CD4-positive, CD25-positive, alpha-beta regulatory T cell (primary cell): ENCODE measurements at regions not wholly inside any gene's neighbourhood (a gene's known extent, or its start where the extent isn't known, plus 50 kb on each side); places are given as distances from the start of the nearest gene placed in this dataset.

ENCODE experiments used
- ATAC-seq, 2 donors: fragments of 150-1000 bp; cut with Tn5 transposase; one replicate each; pipeline ENCODE4 v1.10.0; 2021; ENCODE audit warnings: low read depth in 2 of 2, moderate number of reproducible peaks in 2 of 2, moderate library complexity in 1 of 2
- DNase-seq, 3 donors: peaks; one replicate each; pipeline versions ENCODE4 v3.0.0 to v3.0.0-alpha.2; 2012 to 2022; ENCODE audit warnings: mixed read lengths in 1 of 3
- H3K27ac ChIP-seq: one replicate; pipeline ENCODE4 v1.7.0; 2013; ENCODE audit warnings: mild to moderate bottlenecking, low read length; ENCODE audit not compliant: insufficient read depth, poor library complexity, severe bottlenecking
- H3K27me3 ChIP-seq: one replicate; pipeline ENCODE4 v1.7.0; 2013; ENCODE audit warnings: low read length; ENCODE audit not compliant: control insufficient read depth, insufficient read depth
- H3K36me3 ChIP-seq: one replicate; pipeline ENCODE4 v1.7.0; 2013; ENCODE audit warnings: mild to moderate bottlenecking, low read length, moderate library complexity; ENCODE audit not compliant: control insufficient read depth, insufficient read depth
- H3K4me1 ChIP-seq: 2 replicates; pipeline ENCODE4 v1.7.0; 2013; ENCODE audit warnings: mild to moderate bottlenecking, low read length; ENCODE audit not compliant: insufficient read depth, control insufficient read depth, poor library complexity, severe bottlenecking
- H3K4me3 ChIP-seq: one replicate; pipeline ENCODE4 v1.7.0; 2013; ENCODE audit warnings: low read depth, mild to moderate bottlenecking, low read length, moderate library complexity
- H3K9me3 ChIP-seq, 2 experiments: 1 replicate in 1 of 2; 2 replicates in 1 of 2; pipeline ENCODE4 v1.7.0; 2013; ENCODE audit warnings: low read length in 2 of 2, mild to moderate bottlenecking in 1 of 2, moderate library complexity in 1 of 2; ENCODE audit not compliant: control insufficient read depth in 2 of 2
- H3K27ac Mint-ChIP-seq, 3 donors: one replicate each; pipeline ENCODE4 v1.8.0; 2020 to 2022; ENCODE audit warnings: mild to moderate bottlenecking in 3 of 3, mixed read lengths in 3 of 3, moderate library complexity in 2 of 3
- H3K27me3 Mint-ChIP-seq: one replicate; pipeline ENCODE4 v1.8.0; 2022; ENCODE audit warnings: mild to moderate bottlenecking, mixed read lengths
- H3K36me3 Mint-ChIP-seq: one replicate; pipeline ENCODE4 v1.8.0; 2020; ENCODE audit warnings: mixed read lengths
- H3K4me1 Mint-ChIP-seq, 4 donors: one replicate each; pipeline ENCODE4 v1.8.0; 2020 to 2022; ENCODE audit warnings: mixed read lengths in 4 of 4, mild to moderate bottlenecking in 1 of 4
- H3K4me3 Mint-ChIP-seq, 4 donors: one replicate each; pipeline ENCODE4 v1.8.0; 2020 to 2022; ENCODE audit warnings: mild to moderate bottlenecking in 4 of 4, mixed read lengths in 4 of 4, moderate library complexity in 3 of 4
- H3K9me3 Mint-ChIP-seq, 7 donors: one replicate each; pipeline ENCODE4 v1.8.0; 2020 to 2022; ENCODE audit warnings: mixed read lengths in 7 of 7, mild to moderate bottlenecking in 3 of 7, moderate library complexity in 2 of 7

GRCh38 chr2:120622159-120622869, 113.4 kb upstream of the GLI2 start:
- DNase-seq (no peak), ATAC-seq (no peak)
- H3K4me1 ChIP-seq: no peaks in the 10 kb centered on the region
- Mint-ChIP-seq H3K27me3 (peaks cover 1% of the 10 kb centered on the region), H3K36me3 (no peaks in the 10 kb centered on the region), H3K4me1 (no peaks in the 10 kb centered on the region), H3K9me3 (peaks cover 0 to 1% (median 0%) of the 10 kb centered on the region in 7 donors), H3K4me3 (no peak overlapping the region), H3K27ac (no peak overlapping the region)
- H3K36me3 ChIP-seq: no peaks in the 10 kb centered on the region
- H3K9me3 ChIP-seq: no peaks in the 10 kb centered on the region
- H3K4me3 ChIP-seq: no peak overlapping the region
- H3K27me3 ChIP-seq: no peaks in the 10 kb centered on the region
- H3K27ac ChIP-seq: no peak overlapping the region

- no peak for DNase-seq
- no peaks in the 10 kb centered on the region for H3K4me1 Mint-ChIP-seq
- no peaks in the 10 kb centered on the region for H3K4me1 ChIP-seq
- no peaks in the 10 kb centered on the region for H3K36me3 Mint-ChIP-seq
- H3K27me3 Mint-ChIP-seq: peaks cover 4% of the 10 kb centered on the region
- no peaks in the 10 kb centered on the region for H3K9me3 ChIP-seq
- no peak overlapping the region for H3K27ac Mint-ChIP-seq
- no peaks in the 10 kb centered on the region for H3K27me3 ChIP-seq
- H3K36me3 ChIP-seq: no peaks in the 10 kb centered on the region
- ATAC-seq: no peak
- H3K9me3 Mint-ChIP-seq: peaks cover 0 to 1% (median 0%) of the 10 kb centered on the region in 7 donors
- H3K4me3 ChIP-seq: no peak overlapping the region
- H3K4me3 Mint-ChIP-seq: no peak overlapping the region
- no peak overlapping the region for H3K27ac ChIP-seq
Measured at GRCh38 chr2:120622886-120623753, 112.5 kb upstream of the GLI2 start.

GRCh38 chr2:120624061-120624737, 111.5 kb upstream of the GLI2 start:
- H3K27ac ChIP-seq: no peak overlapping the region
- H3K9me3 Mint-ChIP-seq: peaks cover 0 to 1% (median 0%) of the 10 kb centered on the region in 7 donors
- H3K9me3 ChIP-seq: no peaks in the 10 kb centered on the region
- DNase-seq (no peak), ATAC-seq (no peak)
- H3K27me3 Mint-ChIP-seq: peaks cover 4% of the 10 kb centered on the region
- H3K4me1 Mint-ChIP-seq: no peaks in the 10 kb centered on the region
- no peak overlapping the region for H3K27ac Mint-ChIP-seq
- H3K36me3 Mint-ChIP-seq: no peaks in the 10 kb centered on the region
- H3K4me1 ChIP-seq: no peaks in the 10 kb centered on the region
- H3K36me3 ChIP-seq: no peaks in the 10 kb centered on the region
- no peak overlapping the region for H3K4me3 Mint-ChIP-seq
- no peaks in the 10 kb centered on the region for H3K27me3 ChIP-seq
- no peak overlapping the region for H3K4me3 ChIP-seq

GRCh38 chr2:120624738-120625446, 110.8 kb upstream of the GLI2 start:
- DNase-seq (no peak), ATAC-seq (no peak)
- H3K27ac ChIP-seq: no peak overlapping the region
- Mint-ChIP-seq H3K4me1 (no peaks in the 10 kb centered on the region), H3K27ac (no peak overlapping the region), H3K27me3 (peaks cover 4% of the 10 kb centered on the region), H3K36me3 (no peaks in the 10 kb centered on the region), H3K4me3 (no peak overlapping the region), H3K9me3 (peaks cover 0 to 1% (median 0%) of the 10 kb centered on the region in 7 donors)
- no peaks in the 10 kb centered on the region for H3K9me3 ChIP-seq
- H3K4me1 ChIP-seq: no peaks in the 10 kb centered on the region
- H3K27me3 ChIP-seq: no peaks in the 10 kb centered on the region
- no peaks in the 10 kb centered on the region for H3K36me3 ChIP-seq
- H3K4me3 ChIP-seq: no peak overlapping the region

- Mint-ChIP-seq H3K36me3 (no peaks in the 10 kb centered on the region), H3K9me3 (peaks cover 0 to 1% (median 0%) of the 10 kb centered on the region in 7 donors), H3K27ac (no peak overlapping the region), H3K4me3 (no peak overlapping the region), H3K27me3 (peaks cover 4% of the 10 kb centered on the region), H3K4me1 (no peaks in the 10 kb centered on the region)
- no peak overlapping the region for H3K27ac ChIP-seq
- H3K36me3 ChIP-seq: no peaks in the 10 kb centered on the region
- no peaks in the 10 kb centered on the region for H3K9me3 ChIP-seq
- ATAC-seq (no peak), DNase-seq (no peak)
- no peaks in the 10 kb centered on the region for H3K4me1 ChIP-seq
- H3K27me3 ChIP-seq: no peaks in the 10 kb centered on the region
- no peak overlapping the region for H3K4me3 ChIP-seq
Measured at GRCh38 chr2:120625865-120626560, 109.7 kb upstream of the GLI2 start.

GRCh38 chr2:120626566-120626965, 109.1 kb upstream of the GLI2 start:
- ATAC-seq: no peak
- Mint-ChIP-seq H3K27ac (no peak overlapping the region), H3K4me1 (no peaks in the 10 kb centered on the region), H3K9me3 (peaks cover 0 to 1% (median 0%) of the 10 kb centered on the region in 7 donors), H3K4me3 (no peak overlapping the region), H3K27me3 (peaks cover 4% of the 10 kb centered on the region), H3K36me3 (no peaks in the 10 kb centered on the region)
- Histone ChIP-seq H3K36me3 (no peaks in the 10 kb centered on the region), H3K9me3 (no peaks in the 10 kb centered on the region), H3K27me3 (no peaks in the 10 kb centered on the region), H3K27ac (no peak overlapping the region), H3K4me1 (no peaks in the 10 kb centered on the region), H3K4me3 (no peak overlapping the region)
- no peak for DNase-seq

GRCh38 chr2:120628248-120628647, 107.4 kb upstream of the GLI2 start:
- Mint-ChIP-seq H3K4me3 (no peak overlapping the region), H3K27ac (no peak overlapping the region), H3K9me3 (peaks cover 0 to 1% (median 0%) of the 10 kb centered on the region in 7 donors), H3K4me1 (no peaks in the 10 kb centered on the region), H3K27me3 (peaks cover 4% of the 10 kb centered on the region), H3K36me3 (no peaks in the 10 kb centered on the region)
- no peak for DNase-seq
- no peaks in the 10 kb centered on the region for H3K27me3 ChIP-seq
- H3K4me1 ChIP-seq: no peaks in the 10 kb centered on the region
- H3K4me3 ChIP-seq: no peak overlapping the region
- no peak for ATAC-seq
- H3K9me3 ChIP-seq: no peaks in the 10 kb centered on the region
- H3K27ac ChIP-seq: no peak overlapping the region
- no peaks in the 10 kb centered on the region for H3K36me3 ChIP-seq
